Adipose tissue (tissue), 3 donors: ENCODE measurements at regions not wholly inside any gene's neighbourhood (a gene's known extent, or its start where the extent isn't known, plus 50 kb on each side); places are given as distances from the start of the nearest gene placed in this dataset.

Experiments
- H3K27ac ChIP-seq: one replicate; pipeline ENCODE4 v1.5.1; 2013; ENCODE audit warnings: low read depth, low read length
- WGBS, 3 donors: extraction: QIAGEN DNeasy Blood & Tissue Kit; methylation state at CpG; one replicate each; pipeline ENCODE4 v1.1.7; 2013; 5-methylcytosine and 5-hydroxymethylcytosine counted together
- donor health status: healthy with polysubstance abuse.
- donor health status: Bipolar disorder and iron deficiency.
- donor health status: healthy.

DNA sequence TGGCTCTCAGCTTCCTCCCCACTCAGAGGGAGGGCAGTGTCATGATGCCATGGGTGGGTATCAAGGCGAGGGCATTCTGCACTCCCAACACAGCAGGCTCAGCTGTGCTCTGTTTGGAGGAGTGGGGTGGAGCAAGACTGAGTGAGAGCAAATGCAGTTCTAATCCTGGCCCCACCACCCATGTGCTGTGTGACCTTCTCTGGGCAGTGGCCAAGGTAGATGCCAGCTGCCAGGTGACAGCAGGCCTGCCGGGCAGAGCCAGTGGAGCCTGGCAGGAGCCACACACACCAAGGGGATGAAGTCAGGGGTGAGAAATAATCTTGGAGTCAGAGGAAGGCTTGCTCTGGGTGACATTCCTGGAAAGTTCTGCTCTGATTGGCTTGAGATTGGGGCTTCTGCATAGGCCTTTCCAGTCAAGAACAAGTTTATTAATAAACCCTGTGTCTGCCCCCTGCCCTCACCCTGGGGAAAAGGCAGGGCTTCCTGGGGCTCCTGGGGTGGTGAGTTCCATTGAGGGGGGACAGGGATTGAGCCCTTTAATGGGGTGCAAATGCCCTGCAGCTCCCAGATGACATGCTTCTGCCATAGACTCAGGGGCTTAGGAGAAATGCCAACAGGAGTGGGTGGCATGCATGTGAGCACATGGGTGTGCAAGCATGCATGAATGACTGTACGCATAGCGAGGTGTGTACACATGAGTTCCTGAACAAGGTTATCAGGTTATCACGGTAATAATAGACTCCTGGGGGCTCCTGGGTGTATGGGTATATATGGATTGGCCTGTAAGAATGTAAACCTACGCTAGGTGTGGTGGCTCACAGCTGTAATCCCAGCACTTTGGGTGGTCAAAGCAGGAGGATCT is 134.2 kb downstream of the MRPL14 start:
- WGBS, 3 donors = 53 to 93% (median 85%) methylated on average over 6 of the region's 6 CpGs
- no peak overlapping the region for H3K27ac ChIP-seq

DNA sequence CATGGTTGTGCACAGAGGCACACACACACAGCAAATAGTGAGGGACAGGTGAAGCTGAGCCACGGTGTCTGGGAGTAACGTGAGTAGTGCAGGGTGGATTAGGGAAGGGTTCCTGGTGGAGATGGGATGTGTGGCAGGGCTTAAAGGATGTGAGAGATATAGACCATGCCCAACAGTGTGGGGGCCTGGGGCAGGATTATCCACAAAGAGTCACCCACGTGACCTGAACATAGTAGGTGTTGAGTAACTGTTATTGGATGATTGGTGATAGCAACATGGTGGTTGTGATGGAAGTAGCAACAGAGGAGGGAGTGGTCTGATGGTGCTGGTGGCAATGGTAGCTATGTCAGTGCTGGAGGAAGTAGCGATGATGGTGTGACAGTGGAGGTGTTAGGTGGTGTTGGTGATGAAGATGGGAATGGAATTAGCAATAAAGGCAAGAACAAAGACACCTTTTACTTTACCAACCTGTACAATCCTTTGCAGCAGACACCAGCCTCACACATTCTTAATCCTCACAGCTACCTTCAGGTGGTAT is 135.1 kb downstream of the MRPL14 start:
- 88 to 91% (median 90%) methylated on average over 4 of the region's 4 CpGs for WGBS, 3 donors
- no peak overlapping the region for H3K27ac ChIP-seq

GRCh38 chr6:43990627-43991619 is 136.3 kb downstream of the MRPL14 start:
- 44 to 61% (median 54%) methylated on average over 18 of the region's 18 CpGs for WGBS, 3 donors
- H3K27ac ChIP-seq = no peak overlapping the region

DNA sequence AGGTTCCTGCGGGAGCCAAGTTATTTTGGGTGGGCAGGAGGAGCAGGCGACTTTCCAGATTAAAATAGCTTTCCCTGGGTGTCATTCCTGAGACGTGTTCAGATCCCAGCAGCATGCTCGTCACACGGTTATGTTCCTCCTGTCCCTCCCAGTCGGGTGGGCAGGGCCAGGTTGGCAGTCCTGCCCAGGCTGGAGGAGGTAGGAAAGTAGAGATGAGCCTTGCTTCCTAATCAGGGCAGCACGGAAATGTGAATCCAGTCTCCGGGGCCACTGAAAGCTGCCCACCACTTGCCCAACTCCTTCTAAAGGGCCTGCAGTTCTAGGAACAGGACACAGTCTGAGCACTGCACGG is 137.0 kb downstream of the MRPL14 start:
- 62 to 74% (median 65%) methylated on average over 9 of the region's 9 CpGs for WGBS, 3 donors
- no peak overlapping the region for H3K27ac ChIP-seq

- 79 to 91% (median 87%) methylated on average over 10 of the region's 10 CpGs for WGBS, 3 donors
- H3K27ac ChIP-seq = no peak overlapping the region
These were observed 137.6 kb downstream of the MRPL14 start for GRCh38 chr6:43989581-43990146.

DNA sequence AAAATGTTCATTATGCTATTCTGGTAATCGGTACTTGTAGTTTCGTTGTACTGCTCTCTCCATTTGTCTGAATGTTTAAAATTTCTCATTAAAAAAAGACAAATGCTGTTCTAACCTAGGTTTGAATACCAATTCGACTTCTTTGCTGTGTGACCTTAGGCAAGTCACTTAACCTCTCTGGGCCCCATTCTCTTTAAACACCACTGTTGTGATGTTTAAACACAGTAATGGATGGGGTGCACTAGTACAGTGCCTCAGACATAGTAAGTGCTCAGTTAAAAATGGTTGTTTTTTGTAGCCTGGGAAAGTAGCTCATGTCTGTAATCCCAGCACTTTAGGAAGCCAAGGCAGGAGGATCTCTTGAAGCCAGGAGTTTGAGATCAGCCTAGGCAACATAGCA is 138.5 kb downstream of the MRPL14 start:
- 90% methylated on average over 3 of the region's 3 CpGs for WGBS, 3 donors
- H3K27ac ChIP-seq = no peak overlapping the region

GRCh38 chr6:43987838-43988439 is 139.3 kb downstream of the MRPL14 start:
- H3K27ac ChIP-seq = no peak overlapping the region
- WGBS, 3 donors = 91 to 95% (median 92%) methylated on average over 7 of the region's 7 CpGs

- 62 to 90% (median 87%) methylated on average over 7 of the region's 7 CpGs for WGBS, 3 donors
- H3K27ac ChIP-seq = no peak overlapping the region
These were observed 141.0 kb downstream of the MRPL14 start for GRCh38 chr6:43986177-43986825.

DNA sequence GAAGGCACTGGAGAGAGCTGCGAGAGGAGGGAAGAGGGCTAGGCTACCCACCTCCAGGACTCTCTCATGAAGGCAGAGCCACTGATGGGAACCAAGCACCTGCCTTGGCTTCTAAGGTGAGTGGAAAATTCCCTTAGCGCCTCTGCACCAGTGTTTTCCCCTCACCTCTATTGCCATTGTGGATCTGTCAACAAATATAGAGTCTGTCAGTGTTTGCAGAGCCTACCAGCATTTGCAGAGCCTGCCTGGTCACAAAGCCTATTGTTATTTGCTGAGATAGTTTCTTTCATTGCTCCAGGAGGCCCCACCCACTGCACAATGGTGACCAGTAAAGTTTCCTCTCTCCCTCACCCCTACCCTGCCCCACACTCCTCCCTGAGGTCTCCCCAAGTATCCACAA is 141.9 kb downstream of the MRPL14 start:
- WGBS, 3 donors = 57 to 98% (median 87%) methylated on average over 2 of the region's 2 CpGs
- no peak overlapping the region for H3K27ac ChIP-seq

DNA sequence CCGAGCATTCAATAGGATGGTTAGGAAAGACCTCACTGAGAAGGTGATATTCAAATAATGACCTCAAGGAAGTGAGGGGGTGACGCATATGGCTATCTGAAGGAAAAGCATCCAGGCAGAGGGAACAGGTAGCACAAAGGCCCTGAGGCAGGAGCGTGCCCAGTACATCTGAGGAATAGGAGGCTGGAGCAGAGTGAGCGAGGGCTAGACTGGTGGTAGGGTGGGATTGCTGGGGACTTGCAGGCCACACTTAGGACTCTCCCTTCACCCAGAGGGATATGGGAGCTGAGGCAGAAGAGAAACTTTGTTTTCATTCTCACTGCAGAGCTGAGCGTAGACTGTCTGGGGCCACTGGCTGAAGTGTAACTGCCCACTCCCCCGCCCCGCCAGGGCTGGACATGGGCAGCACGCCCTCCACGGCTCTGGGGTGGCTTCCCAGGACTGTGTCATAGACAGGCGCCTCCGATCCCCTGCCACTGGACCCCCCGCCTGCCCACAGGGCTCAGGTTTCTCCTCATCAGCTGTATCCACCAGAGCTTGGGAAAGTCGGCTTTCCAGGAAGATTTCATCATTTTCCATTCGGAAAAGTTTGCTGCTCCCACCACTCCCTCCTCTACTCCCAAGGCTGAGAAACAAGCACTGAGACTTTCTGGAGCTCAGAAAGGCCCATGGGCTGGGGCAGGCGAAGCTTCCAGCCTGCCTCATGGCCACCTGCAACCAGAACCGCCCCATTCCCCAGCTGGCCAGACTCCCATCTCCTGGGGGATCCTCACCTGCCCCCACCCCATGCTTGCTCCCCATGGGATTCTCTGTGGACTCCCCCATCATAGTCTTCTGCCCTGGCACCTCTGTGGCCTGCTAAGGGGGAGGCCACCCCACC is 142.6 kb downstream of the MRPL14 start:
- no peak overlapping the region for H3K27ac ChIP-seq
- 64 to 75% (median 74%) methylated on average over 16 of the region's 16 CpGs for WGBS, 3 donors

GRCh38 chr6:43983632-43984031 is 143.6 kb downstream of the MRPL14 start:
- WGBS, 3 donors = 29 to 79% (median 74%) methylated on average over 7 of the region's 7 CpGs
- H3K27ac ChIP-seq = no peak overlapping the region

DNA sequence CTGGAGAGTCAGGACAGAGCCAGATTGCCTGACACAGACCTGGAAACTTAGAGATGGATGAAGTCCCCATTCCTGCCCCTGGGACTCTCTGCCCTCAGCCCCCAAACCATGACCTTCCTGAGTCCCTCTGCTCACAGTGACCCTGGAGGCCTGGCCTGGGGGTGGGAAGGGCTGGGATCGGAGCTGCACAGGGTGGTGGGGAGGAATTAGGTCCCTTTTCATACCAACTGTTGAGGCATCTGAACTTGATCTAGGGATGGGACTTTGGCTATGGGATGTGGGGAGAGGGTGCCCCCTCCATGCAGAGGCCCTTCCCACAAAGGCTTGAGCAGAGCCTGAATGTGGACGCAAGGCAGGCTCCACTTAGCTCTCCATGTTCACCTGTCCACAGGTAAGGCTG is 144.1 kb downstream of the MRPL14 start:
- H3K27ac ChIP-seq = no peak overlapping the region
- WGBS, 3 donors = 49 to 87% (median 76%) methylated on average over 2 of the region's 2 CpGs

- 43 to 93% (median 50%) methylated on average over 2 of the region's 2 CpGs for WGBS, 3 donors
- no peak overlapping the region for H3K27ac ChIP-seq
These were observed 145.1 kb downstream of the MRPL14 start for GRCh38 chr6:43982084-43982625.

DNA sequence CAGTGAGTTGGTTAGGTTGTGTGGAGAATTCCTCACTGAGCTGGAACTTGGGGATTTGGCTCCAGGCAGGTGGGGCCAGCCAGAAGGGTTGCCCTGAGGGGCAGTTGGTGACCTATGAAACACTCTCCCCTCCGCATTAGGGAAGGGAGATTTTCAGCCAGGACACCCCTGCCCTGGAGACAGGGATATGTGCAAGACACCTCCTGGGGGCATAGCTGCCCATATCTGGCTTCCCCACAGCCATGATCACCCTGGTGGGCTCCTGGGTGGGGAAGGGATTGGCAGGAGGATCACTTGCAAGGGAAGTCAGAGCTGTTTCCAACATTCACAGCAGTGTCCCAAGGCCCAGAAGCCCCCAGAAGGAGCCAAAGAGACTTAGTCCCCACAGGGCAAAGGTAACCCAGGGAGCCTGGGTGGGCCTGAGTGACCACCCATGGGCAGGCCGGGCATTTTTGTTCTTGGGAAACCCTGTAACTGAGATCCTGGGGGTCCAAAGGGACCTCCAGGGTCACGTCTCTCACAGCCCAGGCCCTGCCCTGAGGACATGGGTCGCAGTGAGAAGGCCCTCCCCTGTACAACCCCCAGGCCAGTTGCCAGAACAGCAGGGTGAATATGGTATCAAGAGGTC is 145.8 kb downstream of the MRPL14 start:
- WGBS, 3 donors = 89 to 92% (median 91%) methylated on average over 4 of the region's 4 CpGs

GRCh38 chr6:43980004-43980795 is 147.1 kb downstream of the MRPL14 start:
- 77 to 86% (median 80%) methylated on average over 12 of the region's 12 CpGs for WGBS, 3 donors
- no peak overlapping the region for H3K27ac ChIP-seq

More for the DNA sequence above, 145.8 kb downstream of the MRPL14 start:
- no peak overlapping the region for H3K27ac ChIP-seq

DNA sequence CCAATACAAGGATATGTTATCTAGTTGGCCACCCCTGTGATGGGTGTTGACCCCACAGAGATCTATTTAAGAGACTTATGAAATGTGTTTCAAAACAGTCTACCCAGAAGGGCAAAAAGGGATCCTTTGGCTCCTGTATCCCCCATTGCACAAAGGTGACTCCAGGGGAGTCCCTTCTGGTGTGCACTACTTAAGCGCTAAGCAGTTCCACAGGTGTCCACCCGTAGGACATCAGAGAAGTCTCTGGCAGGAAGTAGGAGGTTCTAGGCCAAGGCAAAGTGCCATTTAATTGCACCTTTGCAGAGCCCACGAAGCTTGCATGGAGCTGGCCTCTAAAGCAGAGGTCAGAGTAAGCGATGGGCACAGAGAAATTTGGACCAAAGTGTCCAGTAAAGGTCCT is 147.7 kb downstream of the MRPL14 start:
- 84 to 86% (median 84%) methylated on average over 4 of the region's 4 CpGs for WGBS, 3 donors
- H3K27ac ChIP-seq = no peak overlapping the region
